B cell (primary cell): ENCODE measurements at regions not wholly inside any gene's neighbourhood (a gene's known extent, or its start where the extent isn't known, plus 50 kb on each side); places are given as distances from the start of the nearest gene placed in this dataset.

Experiments used
- ATAC-seq: fragments of 200-7000 bp; cut with Tn5 transposase; one replicate; pipeline ENCODE4 v1.10.0; 2021; ENCODE audit warnings: low read depth, mild to moderate bottlenecking, moderate number of reproducible peaks, moderate library complexity
- CTCF ChIA-PET: fragments of 350-600 bp; sonication (Branson Sonifier 250); formaldehyde crosslinking; loops from one replicate; lab custom pipeline; 2021; ENCODE audit warnings: antibody characterized with exemption, inconsistent platforms; lab: Charles Lee
- POLR2A ChIA-PET: fragments of 350-600 bp; sonication (Branson Sonifier 250); formaldehyde crosslinking; loops from one replicate; lab custom pipeline; 2021; ENCODE audit warnings: antibody characterized with exemption; lab: Charles Lee
- DNase-seq: peaks from one replicate; pipeline ENCODE4 v3.0.0; 2013
- H2AFZ ChIP-seq: 2 replicates; pipeline ENCODE4 v1.6.1; 2012; ENCODE audit warnings: mild to moderate bottlenecking, low read depth, low read length; ENCODE audit not compliant: insufficient read depth, poor library complexity, severe bottlenecking
- H3K27ac ChIP-seq, 2 donors: 1 replicate in 1 of 2; 2 replicates in 1 of 2; pipeline ENCODE4 v1.5.1; 2012 to 2013; ENCODE audit warnings: low read length in 2 of 2, mild to moderate bottlenecking in 2 of 2, moderate library complexity in 1 of 2
- H3K27me3 ChIP-seq, 4 experiments: fragments of 200-600 bp in 1 of 4; sonication (generic) in 1 of 4; replicated peaks in 1 of 4; 1 replicate in 2 of 4; 2 replicates in 2 of 4; pipeline versions ENCODE4 v1.6.1 to v1.7.0; 2013 to 2016; ENCODE audit warnings: low read length in 3 of 4, mild to moderate bottlenecking in 2 of 4, mixed read lengths in 1 of 4, moderate library complexity in 1 of 4; ENCODE audit not compliant: insufficient read depth in 4 of 4, control insufficient read depth in 3 of 4; ENCODE audit errors: control extremely low read depth in 1 of 4
- H3K36me3 ChIP-seq, 2 experiments: replicated peaks in 1 of 2; 1 replicate in 1 of 2; 2 replicates in 1 of 2; pipeline versions ENCODE4 v1.6.1 to v1.7.1; 2013; ENCODE audit warnings: low read length in 1 of 2; ENCODE audit not compliant: insufficient read depth in 2 of 2, control insufficient read depth in 1 of 2; ENCODE audit errors: control extremely low read depth in 1 of 2, extremely low read depth in 1 of 2
- H3K4me1 ChIP-seq, 2 donors: fragments of 200-600 bp in 1 of 2; sonication (generic) in 1 of 2; 1 replicate in 1 of 2; 2 replicates in 1 of 2; pipeline versions ENCODE4 v1.5.1 to v1.6.1; 2013 to 2017; ENCODE audit warnings: low read length in 2 of 2; ENCODE audit not compliant: control insufficient read depth in 2 of 2, insufficient read depth in 2 of 2
- H3K4me2 ChIP-seq: replicated peaks from 2 replicates; pipeline ENCODE3; 2012; ENCODE audit warnings: mild to moderate bottlenecking, low read depth, low read length; ENCODE audit not compliant: poor library complexity, severe bottlenecking
- H3K4me3 ChIP-seq, 5 experiments: fragments of 200-600 bp in 1 of 5; sonication (generic) in 1 of 5; 1 replicate in 3 of 5; 2 replicates in 2 of 5; pipeline versions ENCODE4 v1.5.1 to v1.7.0; 2011 to 2016; ENCODE audit warnings: low read length in 4 of 5, mild to moderate bottlenecking in 4 of 5, low read depth in 2 of 5, control low read depth in 1 of 5, moderate library complexity in 1 of 5; ENCODE audit not compliant: insufficient read depth in 1 of 5; ENCODE audit errors: control extremely low read depth in 1 of 5, extremely low read depth in 1 of 5
- H3K79me2 ChIP-seq: fragments of 200-600 bp; sonication (generic); one replicate; pipeline ENCODE4 v1.6.0; 2016; ENCODE audit warnings: low read length; ENCODE audit not compliant: control insufficient read depth, insufficient read depth
- H3K9ac ChIP-seq: fragments of 200-600 bp; sonication (generic); 2 replicates; pipeline ENCODE4 v1.6.1; 2017; ENCODE audit warnings: mild to moderate bottlenecking, low read length, moderate library complexity
- H3K9me3 ChIP-seq, 3 donors: one replicate each; pipeline versions ENCODE4 v1.6.1 to v1.7.1; 2013; ENCODE audit warnings: low read length in 2 of 3; ENCODE audit not compliant: control insufficient read depth in 2 of 3, insufficient read depth in 1 of 3; ENCODE audit errors: control extremely low read depth in 1 of 3
- H4K20me1 ChIP-seq: 2 replicates; pipeline ENCODE4 v1.6.0; 2012; ENCODE audit warnings: mild to moderate bottlenecking, low read length; ENCODE audit not compliant: insufficient read depth, control insufficient read depth, poor library complexity, severe bottlenecking
- H3K27ac Mint-ChIP-seq: one replicate; pipeline ENCODE4 v1.8.0; 2021; ENCODE audit warnings: mixed read lengths
- H3K27me3 Mint-ChIP-seq: one replicate; pipeline ENCODE4 v1.8.0; 2021; ENCODE audit warnings: mixed read lengths
- H3K4me1 Mint-ChIP-seq: one replicate; pipeline ENCODE4 v1.8.0; 2021; ENCODE audit warnings: mixed read lengths
- H3K4me3 Mint-ChIP-seq: one replicate; pipeline ENCODE4 v1.8.0; 2021; ENCODE audit warnings: mixed read lengths
- H3K9me3 Mint-ChIP-seq: one replicate; pipeline ENCODE4 v1.8.0; 2022; ENCODE audit warnings: mixed read lengths; ENCODE audit not compliant: insufficient read depth
- EZH2 ChIP-seq: IDR thresholded peaks from 2 replicates; pipeline ENCODE4 v1.6.1; 2012; ENCODE audit warnings: borderline replicate concordance, low read depth, mild to moderate bottlenecking, moderate library complexity, low read length; ENCODE audit not compliant: insufficient read depth, poor library complexity, severe bottlenecking
- WGBS: methylation state at CpG from one replicate; pipeline ENCODE4 v1.1.5; 2013; ENCODE audit warnings: missing lambda C conversion rate; ENCODE audit not compliant: insufficient coverage; 5-methylcytosine and 5-hydroxymethylcytosine counted together
- intact Hi-C: fragments of 100-400 bp; cut with micrococcal nuclease; formaldehyde crosslinking; loops from one replicate; pipeline ENCODE4 v1.10.0; 2022
- TF ChIP-seq, protein P1 (sequence below): fragments of 200-600 bp; IDR thresholded peaks from one replicate; pipeline ENCODE4 v1.8.0; 2022; ENCODE audit warnings: antibody characterized with exemption, mild to moderate bottlenecking

DNA sequence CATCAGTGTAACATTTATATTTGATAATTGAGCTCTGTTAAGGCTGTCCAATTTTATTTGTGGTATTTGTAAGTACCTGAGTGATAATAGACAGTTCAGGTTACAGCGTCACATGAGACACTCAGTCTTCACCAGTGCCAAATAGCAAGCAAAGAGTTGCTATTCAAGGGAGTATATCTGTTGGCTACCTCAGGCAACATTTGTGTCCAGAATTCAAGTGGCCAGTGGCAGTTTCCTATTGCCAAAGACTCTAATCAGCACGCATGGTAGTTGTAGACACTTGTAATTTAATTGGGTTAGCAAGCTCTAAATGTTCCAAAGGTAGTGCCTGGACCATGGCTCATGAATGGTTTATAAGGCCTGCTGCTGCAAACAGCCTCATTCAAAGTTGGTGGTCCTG is 1524.3 kb upstream of the B3GALT2 start:
- 91% methylated on average over 2 of the region's 2 CpGs for WGBS
- no peaks in the 10 kb centered on the region for H3K9me3 Mint-ChIP-seq
- peaks cover 0 to 1% (median 0%) of the 10 kb centered on the region in 3 donors for H3K9me3 ChIP-seq
- DNase-seq (no peak), ATAC-seq (no peak)
- intact Hi-C loops = no loop called here
- no peak overlapping the region for H3K27ac ChIP-seq
- ChIA-PET POLR2A (no interaction called here), CTCF (no interaction called here)
- no peaks in the 10 kb centered on the region for H3K4me1 Mint-ChIP-seq
- no peaks in the 10 kb centered on the region for H4K20me1 ChIP-seq
- no peak overlapping the region for H2AFZ ChIP-seq
- no peaks in the 10 kb centered on the region for H3K79me2 ChIP-seq
- H3K4me3 ChIP-seq = no peak overlapping the region
- TF ChIP-seq, protein P1, sequence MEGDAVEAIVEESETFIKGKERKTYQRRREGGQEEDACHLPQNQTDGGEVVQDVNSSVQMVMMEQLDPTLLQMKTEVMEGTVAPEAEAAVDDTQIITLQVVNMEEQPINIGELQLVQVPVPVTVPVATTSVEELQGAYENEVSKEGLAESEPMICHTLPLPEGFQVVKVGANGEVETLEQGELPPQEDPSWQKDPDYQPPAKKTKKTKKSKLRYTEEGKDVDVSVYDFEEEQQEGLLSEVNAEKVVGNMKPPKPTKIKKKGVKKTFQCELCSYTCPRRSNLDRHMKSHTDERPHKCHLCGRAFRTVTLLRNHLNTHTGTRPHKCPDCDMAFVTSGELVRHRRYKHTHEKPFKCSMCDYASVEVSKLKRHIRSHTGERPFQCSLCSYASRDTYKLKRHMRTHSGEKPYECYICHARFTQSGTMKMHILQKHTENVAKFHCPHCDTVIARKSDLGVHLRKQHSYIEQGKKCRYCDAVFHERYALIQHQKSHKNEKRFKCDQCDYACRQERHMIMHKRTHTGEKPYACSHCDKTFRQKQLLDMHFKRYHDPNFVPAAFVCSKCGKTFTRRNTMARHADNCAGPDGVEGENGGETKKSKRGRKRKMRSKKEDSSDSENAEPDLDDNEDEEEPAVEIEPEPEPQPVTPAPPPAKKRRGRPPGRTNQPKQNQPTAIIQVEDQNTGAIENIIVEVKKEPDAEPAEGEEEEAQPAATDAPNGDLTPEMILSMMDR = no peak
- no peak for TF ChIP-seq EZH2
- no peaks in the 10 kb centered on the region for H3K27me3 ChIP-seq
- no peaks in the 10 kb centered on the region for H3K27me3 Mint-ChIP-seq
- no peak overlapping the region for H3K4me2 ChIP-seq
- H3K9ac ChIP-seq = no peak overlapping the region
- no peaks in the 10 kb centered on the region for H3K4me1 ChIP-seq
- no peak overlapping the region for H3K27ac Mint-ChIP-seq
- no peaks in the 10 kb centered on the region for H3K36me3 ChIP-seq
- no peak overlapping the region for H3K4me3 Mint-ChIP-seq

DNA sequence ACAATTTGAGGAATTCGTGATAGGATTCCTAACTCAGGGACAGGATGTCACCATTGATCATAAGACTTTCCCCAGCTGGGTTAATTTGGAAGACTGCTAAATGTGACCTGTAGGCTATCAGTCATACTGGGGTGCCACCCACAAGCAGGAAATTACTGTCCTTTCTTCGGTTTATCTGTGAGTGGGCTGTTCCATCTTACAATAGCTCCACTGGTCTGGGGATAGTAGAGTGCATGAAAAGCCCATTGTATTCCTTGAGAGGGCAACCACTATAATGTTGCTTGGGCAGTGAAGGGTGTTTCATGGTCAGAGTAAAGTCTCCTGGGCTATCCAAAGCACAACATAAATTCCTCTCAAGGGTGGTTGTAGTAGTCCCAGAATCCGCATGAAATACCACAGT is 1523.0 kb upstream of the B3GALT2 start:
- H3K4me1 ChIP-seq = no peaks in the 10 kb centered on the region
- no peak overlapping the region for H3K27ac Mint-ChIP-seq
- H4K20me1 ChIP-seq = no peaks in the 10 kb centered on the region
- no peaks in the 10 kb centered on the region for H3K27me3 ChIP-seq
- no peaks in the 10 kb centered on the region for H3K9me3 ChIP-seq
- H2AFZ ChIP-seq = no peak overlapping the region
- CTCF ChIA-PET = interaction anchor here (1.5 kb wide), 1 partner anchor 74 kb away, joined by 3 read pairs; no protein-coding TSS in a partner anchor
- WGBS = no CpG with 5 or more reads among the region's 3 CpGs
- no peak overlapping the region for H3K27ac ChIP-seq
- H3K4me1 Mint-ChIP-seq = no peaks in the 10 kb centered on the region
- no peak overlapping the region for H3K4me3 Mint-ChIP-seq
- H3K9me3 Mint-ChIP-seq = no peaks in the 10 kb centered on the region
- no peak for TF ChIP-seq EZH2
- TF ChIP-seq, protein P1 = no peak
- DNase-seq = no peak
- no peaks in the 10 kb centered on the region for H3K36me3 ChIP-seq
- H3K79me2 ChIP-seq = no peaks in the 10 kb centered on the region
- H3K27me3 Mint-ChIP-seq = no peaks in the 10 kb centered on the region
- H3K4me3 ChIP-seq = no peak overlapping the region
- intact Hi-C loops = no loop called here
- ATAC-seq = no peak
- POLR2A ChIA-PET = no interaction called here
- no peak overlapping the region for H3K4me2 ChIP-seq
- H3K9ac ChIP-seq = no peak overlapping the region
